ENCODE measurements at regions not wholly inside any gene's neighbourhood (a gene's known extent, or its start where the extent isn't known, plus 50 kb on each side); places are given as distances from the start of the nearest gene placed in this dataset.
"Not testable (repeated sequence)": the region's sequence is repeated elsewhere in the genome, so short reads cannot be mapped to it uniquely, and the experiment has no call there.

GRCh38 chr4:25474690-25475089, 97.6 kb downstream of the ANAPC4 start:
- DNase-seq (ENCODE audit: low spot score): no peak

GRCh38 chr4:25477221-25477620, 100.2 kb downstream of the ANAPC4 start:
- no peak for DNase-seq (ENCODE audit: low spot score)

DNA sequence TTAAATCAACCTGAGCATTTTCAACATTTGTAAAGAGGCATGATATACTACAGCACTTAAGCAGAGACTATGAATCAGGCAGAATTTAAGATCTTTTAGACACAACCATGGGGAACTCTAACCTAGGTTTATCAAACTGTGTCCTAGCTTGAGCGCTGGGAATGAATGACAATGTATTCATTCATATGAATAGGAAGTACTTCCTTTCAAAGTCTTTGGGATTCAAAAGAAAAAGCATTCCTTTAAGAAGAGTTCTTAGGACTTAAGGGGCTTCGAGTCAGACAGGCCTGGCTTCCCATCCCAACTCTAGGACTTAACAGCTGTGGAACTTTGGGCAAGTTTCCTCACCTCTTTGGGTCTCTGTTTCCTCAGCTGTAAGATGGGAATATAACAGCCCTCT, 104.6 kb downstream of the ANAPC4 start:
- no peak for DNase-seq (ENCODE audit: low spot score)

- no peak for DNase-seq (ENCODE audit: low spot score)
Observed at GRCh38 chr4:25484243-25484721, 107.2 kb downstream of the ANAPC4 start.

GRCh38 chr4:25485104-25485503, 108.0 kb downstream of the ANAPC4 start:
- DNase-seq (ENCODE audit: low spot score): no peak

GRCh38 chr4:25486171-25486570, 109.1 kb downstream of the ANAPC4 start:
- DNase-seq (ENCODE audit: low spot score): no peak

GRCh38 chr4:25487155-25487554, 110.1 kb downstream of the ANAPC4 start:
- DNase-seq (ENCODE audit: low spot score): no peak

GRCh38 chr4:25489253-25489797, 112.3 kb downstream of the ANAPC4 start:
- no peak for DNase-seq (ENCODE audit: low spot score)

DNA sequence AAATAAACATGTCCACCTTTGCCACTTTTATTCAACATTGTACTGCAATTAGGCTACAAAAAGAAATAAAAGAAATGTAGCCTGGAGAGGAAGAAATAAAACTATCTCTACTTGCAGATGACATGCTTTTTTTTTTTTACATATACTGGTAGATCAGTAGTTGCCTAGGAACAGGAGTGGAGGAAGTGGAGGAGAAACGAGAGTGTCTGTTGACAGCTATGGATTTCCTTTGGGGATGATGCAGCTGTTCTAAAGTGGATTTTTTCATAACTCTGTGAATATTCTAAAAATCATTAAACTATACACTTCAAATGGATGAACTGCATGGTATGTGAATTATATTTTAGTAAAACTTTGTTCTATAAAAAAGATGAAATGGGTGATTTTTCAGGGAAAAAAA, 116.4 kb downstream of the ANAPC4 start:
- no peak for DNase-seq (ENCODE audit: low spot score)

DNA sequence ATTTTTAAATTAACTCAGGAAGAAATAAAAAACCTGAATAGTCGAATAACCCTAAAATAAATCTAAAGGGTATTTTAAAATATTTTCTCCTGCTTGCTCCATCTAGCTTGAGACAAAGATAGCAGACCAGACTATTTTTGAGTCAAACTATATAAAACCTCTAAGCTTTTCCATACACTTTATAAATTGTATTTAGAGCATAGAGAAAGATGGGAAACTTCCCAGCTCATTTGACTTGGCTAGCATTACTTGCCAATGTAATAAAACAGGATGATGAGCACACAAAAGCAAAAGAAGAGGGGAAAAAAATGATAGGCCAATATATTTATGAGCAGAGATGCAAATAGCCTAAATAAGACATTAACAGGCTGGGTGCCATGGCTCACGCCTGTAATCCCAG, 117.1 kb downstream of the ANAPC4 start:
- no peak for DNase-seq (ENCODE audit: low spot score)

DNA sequence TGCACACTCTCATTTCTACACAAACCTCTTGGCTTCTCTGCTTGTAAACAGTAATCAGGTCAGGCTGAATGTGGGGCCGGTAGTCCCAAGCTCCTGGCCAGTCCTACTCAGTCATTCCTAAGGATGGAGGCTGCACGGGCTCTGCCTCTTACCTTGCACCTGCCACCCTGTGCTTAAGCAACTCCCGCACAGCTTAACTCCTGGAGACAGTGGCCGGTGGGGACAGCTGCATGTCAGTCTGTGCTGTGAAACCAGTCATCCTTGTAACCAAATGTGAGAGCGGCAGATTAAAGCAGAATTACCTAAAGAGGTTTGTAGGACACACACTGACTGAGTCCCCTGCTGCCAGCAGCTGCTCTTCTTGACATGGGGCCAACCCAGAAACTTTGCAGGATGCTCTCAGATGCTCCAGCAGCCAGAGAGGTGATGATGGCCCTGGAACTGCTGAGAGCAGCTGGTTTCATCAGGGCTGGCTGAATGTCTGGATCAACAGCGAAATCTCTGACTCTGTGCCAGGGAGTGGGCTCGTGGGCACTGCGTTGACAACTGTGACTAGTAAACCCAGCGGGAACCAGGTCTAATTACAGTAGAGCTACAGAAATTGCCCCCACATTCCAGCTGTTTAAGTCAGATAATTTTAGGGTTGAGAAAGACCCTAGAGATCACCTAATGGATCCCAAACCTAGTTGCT, 123.7 kb downstream of the ANAPC4 start:
- DNase-seq (ENCODE audit: low spot score): no peak

DNA sequence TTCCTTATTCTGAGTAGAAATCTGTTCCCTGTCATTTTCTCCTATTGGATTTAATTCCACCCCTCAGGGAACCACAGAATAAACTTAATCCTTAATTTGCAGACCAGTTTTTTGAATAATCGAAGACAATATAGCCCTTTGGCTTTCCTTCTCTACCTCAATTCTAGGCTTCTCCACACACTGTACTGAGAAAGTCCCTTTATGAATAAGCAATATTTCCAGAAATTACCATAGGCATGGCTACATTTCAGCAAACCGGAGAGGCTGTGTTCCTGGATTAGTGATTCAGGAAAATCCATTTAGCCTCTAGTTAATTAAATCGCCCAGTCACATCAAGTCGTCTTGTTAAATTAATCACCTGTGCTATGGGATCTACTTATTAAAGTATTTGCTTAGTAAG, 125.1 kb downstream of the ANAPC4 start:
- no peak for DNase-seq (ENCODE audit: low spot score)

DNA sequence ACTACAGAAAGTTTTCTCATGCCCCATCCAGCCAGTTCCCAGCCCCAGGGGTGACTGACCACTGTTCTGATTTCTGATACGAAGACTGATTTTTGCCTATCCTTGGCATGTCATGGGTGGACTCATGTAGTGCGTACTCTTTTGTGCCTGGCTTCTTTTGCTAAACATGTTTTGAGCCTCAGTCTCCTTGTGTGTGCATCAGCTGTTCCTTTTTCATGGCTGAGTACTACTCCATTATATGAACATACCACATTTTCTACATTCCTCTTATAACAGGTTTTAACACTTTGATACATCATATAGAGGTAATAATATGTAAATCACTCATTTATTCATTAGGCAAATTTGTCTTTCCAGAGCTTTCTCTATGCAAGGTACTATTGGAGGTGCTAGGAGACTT, 126.7 kb downstream of the ANAPC4 start:
- DNase-seq (ENCODE audit: low spot score): no peak

DNA sequence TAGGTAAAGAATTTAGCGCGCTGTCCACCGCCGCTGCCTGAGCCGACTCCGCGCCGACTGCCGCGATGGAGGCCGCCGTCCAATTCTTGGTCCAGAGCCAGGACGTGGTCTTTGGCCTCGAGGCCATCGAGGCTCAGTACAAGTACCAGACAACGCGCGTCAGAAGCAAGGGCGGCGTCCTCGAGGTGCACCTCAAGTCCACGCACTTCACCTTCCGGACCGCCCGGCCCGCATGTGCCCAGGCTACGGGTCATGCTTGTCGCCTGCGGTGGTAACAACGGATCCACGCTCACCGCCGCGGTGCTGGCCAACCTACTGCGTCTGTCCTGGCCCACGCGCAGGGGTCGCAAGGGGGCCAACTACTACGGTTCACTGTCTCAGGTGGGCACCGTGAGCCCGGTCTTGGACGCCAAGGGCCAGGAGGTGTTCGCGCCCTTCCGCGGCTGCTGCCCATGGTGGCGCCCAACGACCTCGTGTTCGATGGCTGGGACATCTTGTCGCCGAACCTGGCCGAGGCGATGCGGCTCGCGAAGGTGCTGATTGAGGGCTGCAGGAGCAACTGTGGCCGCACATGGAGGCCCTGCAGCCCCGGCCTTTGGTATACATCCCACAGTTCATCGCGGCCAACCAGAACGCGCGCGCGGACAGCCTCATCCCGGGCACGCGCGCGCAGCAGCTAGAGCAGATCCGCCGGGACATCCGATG, 128.0 kb downstream of the ANAPC4 start:
- no peak for DNase-seq (ENCODE audit: low spot score)

- DNase-seq (ENCODE audit: low spot score): no peak
Observed at GRCh38 chr4:25505637-25505991, 128.6 kb downstream of the ANAPC4 start.

DNA sequence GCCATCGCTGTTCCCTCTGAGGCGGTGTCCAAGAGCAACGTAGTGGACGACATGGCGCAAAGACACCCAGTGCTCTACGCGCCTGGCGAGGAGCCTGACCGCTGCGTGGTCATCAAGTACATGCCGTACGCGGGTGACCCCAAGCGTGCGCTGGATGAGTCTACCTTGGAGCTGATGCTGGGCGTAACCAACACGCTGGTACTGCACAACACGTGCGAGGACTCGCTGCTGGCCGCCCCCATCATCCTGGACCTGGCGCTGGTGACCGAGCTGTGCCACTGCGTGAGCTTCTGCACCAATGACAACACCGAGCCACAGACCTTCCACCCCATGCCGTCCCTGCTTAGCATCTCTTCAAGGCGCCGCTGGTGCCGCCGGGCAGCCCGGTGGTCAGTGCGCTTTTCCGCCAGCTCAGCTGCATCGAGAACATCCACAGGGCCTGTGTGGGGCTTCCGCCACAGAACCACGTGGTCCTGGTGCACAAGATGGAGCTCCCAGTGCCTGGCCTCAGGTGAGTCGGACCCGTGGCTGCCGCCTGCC, 129.0 kb downstream of the ANAPC4 start:
- DNase-seq (ENCODE audit: low spot score): no peak

DNA sequence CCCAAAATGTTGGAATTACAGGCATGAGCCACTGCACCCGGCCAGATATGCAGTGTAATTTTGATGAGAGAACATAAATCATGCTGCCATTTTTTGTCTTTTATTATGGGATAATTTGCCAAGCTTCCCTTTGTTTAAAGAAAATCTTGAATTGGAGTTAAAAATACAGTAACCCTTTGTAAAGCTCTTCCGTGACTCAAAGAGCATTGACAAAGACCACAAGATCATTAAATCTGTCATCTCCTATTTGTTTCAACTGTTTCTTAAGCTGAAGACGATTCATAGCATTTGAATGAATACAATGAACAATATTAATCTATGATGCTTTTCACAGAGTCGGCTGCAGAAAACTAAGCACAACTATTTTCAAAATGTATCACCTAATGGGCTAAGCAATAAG, 132.6 kb downstream of the ANAPC4 start:
- DNase-seq (ENCODE audit: low spot score): no peak

DNA sequence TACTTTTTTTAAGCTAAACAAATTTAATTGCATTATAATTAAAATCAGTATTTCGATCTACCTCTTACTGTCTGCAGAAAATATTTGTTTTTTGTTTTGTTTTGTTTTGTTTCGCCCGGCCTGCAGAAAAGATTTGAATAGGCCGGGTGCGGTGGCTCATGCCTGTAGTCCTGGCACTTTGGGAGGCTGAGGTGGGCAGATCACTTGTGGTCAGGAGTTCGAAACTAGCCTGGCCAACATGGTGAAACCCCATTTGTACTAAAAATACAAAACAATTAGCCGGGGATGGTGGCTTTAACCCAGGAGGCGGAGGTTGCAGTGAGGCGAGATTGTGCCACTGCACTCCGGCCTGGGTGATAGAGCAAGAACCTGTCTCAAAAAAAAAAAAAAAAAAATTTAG, 134.8 kb downstream of the ANAPC4 start:
- DNase-seq (ENCODE audit: low spot score): not testable (repeated sequence)

DNA sequence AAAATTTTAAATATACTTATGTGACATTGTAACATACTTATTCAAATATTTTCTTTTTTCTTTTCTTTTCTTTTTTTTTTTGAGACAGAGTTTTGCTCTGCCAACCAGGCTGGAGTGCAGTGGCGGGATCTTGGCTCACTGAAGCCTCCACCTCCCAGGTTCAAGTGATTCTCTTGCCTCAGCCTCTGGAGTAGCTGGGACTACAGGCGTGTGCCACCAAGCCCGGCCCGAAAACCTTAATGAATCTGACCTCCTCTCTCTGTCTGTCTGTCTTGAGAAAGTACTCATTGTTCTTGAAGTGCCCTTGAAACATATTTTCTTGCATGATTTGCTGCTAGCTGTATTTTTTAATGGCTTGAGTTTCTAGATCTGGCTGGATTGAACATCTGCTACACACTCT, 136.8 kb downstream of the ANAPC4 start:
- DNase-seq (ENCODE audit: low spot score): no peak

DNA sequence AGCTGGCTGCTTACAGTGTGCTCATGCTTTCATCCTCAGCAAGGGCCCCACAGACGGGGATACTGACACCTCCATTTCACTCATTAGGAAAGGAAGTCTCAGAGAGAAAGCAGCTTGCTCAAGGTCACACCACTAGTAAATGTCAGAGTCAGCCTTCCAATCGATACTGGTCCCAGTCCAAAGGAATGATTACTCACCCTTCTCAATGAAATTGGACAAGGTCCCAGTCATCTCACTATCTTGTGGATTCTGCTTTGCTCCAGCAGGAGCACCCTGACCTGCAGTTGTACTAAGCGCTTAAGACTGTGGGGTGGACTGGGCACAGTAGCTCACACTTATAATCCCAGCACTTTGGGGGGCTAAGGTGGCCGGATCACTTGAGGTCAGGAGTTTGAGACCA, 132.2 kb upstream of the SLC34A2 start:
- no peak for DNase-seq (ENCODE audit: low spot score)

DNA sequence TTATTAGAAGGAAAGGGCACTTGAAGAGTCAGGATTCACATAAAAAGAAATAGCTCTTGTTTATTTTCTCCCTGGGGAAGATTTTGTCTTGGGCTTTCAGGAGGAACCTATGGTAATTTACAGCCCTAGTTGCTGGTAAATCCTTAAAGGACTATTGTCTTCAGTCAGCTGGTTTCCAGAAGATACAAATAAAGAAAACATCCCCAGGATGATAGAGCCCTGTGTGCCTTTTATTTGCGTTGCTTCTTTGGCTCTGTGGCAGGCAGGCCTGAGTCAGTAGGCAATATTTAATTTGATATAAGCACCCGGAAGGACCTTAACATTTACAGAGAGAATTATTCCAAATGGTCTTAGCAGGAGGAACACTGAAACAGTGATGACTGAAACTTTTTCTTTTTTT, 131.0 kb upstream of the SLC34A2 start:
- DNase-seq (ENCODE audit: low spot score): no peak

GRCh38 chr4:25525896-25526295, 129.8 kb upstream of the SLC34A2 start:
- DNase-seq (ENCODE audit: low spot score): no peak

GRCh38 chr4:25527034-25527433, 128.6 kb upstream of the SLC34A2 start:
- no peak for DNase-seq (ENCODE audit: low spot score)
